ENCODE measurements at regions not wholly inside any gene's neighbourhood (a gene's known extent, or its start where the extent isn't known, plus 50 kb on each side); places are given as distances from the start of the nearest gene placed in this dataset.
A peak's percentile ranks its signal among the peaks of the same experiment; 100 is the strongest.

DNA sequence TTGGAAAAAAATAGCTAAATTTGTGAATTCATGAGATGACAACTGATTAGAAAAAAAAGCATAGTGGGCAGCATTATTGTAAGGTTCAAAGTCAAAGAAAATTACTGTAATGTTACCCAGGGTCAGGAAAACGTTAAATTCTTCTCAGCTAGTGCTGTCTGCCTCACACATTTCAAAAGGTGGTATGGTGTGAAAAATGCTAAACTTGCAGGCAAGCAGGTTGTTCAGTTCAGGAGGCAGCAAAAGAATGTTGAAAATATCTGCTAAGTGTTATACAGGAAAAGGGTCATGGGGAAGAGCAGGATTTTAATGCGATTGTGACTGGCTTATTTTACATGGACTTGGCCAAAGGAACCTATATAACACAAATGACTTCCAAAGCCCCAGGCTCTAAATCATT is 232.5 kb upstream of the NDST3 start:
- no peak for DNase-seq (ENCODE audit: low read depth)

GRCh38 chr4:117811731-117812130 is 222.6 kb upstream of the NDST3 start:
- no peak for DNase-seq (ENCODE audit: low read depth)

- DNase-seq (ENCODE audit: low read depth), result no peak
These were observed 219.7 kb upstream of the NDST3 start for GRCh38 chr4:117814277-117815246.

- no peak for DNase-seq (ENCODE audit: low read depth)
These were observed 217.0 kb upstream of the NDST3 start for GRCh38 chr4:117817301-117817700.

GRCh38 chr4:117821834-117822233 is 212.5 kb upstream of the NDST3 start:
- no peak for DNase-seq (ENCODE audit: low read depth)

DNA sequence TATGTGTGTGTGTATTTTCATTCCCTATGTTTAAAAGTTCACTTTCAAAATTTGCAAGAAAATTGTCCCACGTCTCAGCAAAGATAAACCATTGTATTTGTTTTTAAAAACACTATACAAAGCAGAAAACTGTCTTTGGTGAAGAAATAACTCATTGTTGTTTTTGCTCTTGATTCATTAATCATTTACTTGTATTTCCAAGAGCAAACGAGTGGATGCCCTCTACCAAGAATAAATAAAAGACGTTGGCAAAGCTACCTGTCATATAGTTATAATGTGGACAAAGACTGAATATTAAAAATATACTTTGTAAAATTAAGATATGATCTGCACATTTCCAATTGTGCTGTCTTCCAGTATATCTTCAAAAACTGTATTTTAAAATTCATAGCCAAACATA is 210.9 kb upstream of the NDST3 start:
- DNase-seq (ENCODE audit: low read depth), result no peak

GRCh38 chr4:117825600-117825999 is 208.7 kb upstream of the NDST3 start:
- no peak for DNase-seq (ENCODE audit: low read depth)

DNA sequence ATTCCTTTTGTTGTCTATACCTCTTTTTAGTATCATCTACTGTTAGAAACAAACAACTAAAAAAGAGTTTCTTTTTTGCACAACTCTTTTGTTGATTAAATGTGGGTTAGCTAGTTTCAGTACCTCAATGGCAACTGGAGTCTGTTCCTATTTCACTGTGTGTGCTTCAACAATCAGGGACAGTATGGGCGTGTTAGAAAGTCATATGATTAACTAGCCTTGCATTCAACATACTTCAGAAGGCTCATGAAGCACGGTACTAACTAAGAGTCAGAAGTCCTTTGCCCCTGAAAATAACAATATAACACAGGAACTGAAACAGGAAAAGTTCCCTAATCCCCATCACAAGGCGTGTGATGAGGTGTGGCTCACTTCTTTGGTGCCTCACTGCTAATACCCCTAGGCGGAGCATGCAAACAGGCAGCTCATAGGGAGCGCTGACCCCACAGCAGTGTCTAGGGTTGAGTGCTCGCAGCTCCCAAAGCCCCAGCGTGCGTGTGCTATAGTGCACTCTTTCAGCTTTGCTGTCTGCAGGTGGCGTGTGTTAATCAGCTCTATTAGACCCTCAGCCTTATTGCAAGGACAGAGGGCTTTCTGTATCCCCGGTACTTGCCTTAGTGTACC is 203.1 kb upstream of the NDST3 start:
- DNase-seq (ENCODE audit: low read depth), result no peak

- DNase-seq (ENCODE audit: low read depth), result no peak
These were observed 198.7 kb upstream of the NDST3 start for GRCh38 chr4:117835566-117835965.

- DNase-seq (ENCODE audit: low read depth), result no peak
These were observed 189.7 kb upstream of the NDST3 start for GRCh38 chr4:117844594-117844993.

DNA sequence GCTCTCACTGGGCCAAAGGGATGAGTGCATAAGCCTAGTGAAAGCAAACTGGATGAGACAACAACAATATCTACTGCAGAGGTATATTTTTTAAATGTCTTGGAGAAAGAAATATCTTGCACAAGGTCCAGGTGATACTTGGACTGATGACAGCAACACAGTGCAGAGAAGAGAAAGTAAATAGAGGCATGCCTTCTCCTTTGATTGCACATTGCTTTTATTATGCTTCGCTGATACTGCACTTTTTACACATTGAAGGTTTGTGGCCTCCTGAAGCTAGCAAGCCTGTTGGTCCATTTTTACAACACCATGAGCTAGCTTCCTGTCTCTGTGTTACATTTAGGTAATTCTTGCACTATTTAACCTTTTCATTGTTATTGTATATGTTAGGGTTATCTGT is 189.0 kb upstream of the NDST3 start:
- no peak for DNase-seq (ENCODE audit: low read depth)

DNA sequence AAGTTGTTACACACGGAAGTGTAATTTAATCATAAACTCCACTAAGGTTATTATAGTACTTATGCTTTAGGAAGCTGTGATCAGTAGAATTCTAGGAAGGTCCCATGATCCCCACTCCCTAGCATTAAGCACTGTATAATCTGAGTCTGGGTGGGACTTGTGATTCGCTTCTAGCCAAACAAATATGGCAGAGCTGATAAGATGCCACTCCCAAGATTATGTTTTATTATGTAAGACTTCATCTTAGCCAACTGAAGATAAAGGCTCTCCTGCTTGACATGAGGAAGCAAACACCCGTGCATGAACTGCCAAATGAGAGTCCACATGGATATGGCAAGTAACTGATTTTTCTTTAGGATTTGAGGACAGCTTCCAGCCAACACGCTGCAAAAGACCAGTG is 186.4 kb upstream of the NDST3 start:
- no peak for DNase-seq (ENCODE audit: low read depth)

DNA sequence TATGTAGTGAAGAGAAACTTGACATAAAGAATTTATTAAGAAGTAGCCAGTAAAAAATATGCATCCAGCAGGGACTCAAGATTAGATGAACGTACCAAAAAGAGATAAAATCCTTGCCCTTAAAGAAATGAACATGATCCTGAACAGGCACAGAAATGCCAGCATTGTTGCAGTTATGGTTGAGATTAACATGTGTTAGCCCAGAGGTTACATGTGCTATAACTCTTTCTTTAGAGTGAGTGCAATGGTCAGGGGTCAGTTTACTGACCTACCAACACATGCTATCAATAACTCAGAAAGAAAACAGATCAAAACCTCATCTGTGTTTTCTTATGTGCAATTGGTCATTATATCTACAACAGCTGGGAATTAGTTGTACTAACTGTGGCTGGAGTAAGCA is 166.1 kb upstream of the NDST3 start:
- no peak for DNase-seq (ENCODE audit: low read depth)

DNA sequence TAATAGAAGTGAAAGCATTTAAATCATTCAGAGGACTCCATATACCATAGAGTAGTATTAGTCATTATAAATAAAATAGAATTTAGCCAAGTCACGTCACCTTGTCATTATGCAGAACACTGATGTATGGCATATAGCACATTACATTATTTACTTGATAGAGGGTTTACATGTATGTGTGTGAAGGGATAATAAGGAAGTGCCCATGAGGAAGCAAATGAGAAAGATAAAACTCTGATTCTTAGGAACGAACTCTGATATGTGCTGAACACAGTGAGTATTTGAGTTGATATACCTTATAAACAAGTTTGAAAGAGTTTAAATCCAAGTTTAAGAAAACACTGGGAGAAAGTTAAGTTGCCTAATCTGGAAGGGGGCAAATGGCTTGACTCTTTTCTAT is 160.5 kb upstream of the NDST3 start:
- DNase-seq (ENCODE audit: low read depth), result no peak

GRCh38 chr4:117874216-117874615 is 160.1 kb upstream of the NDST3 start:
- DNase-seq (ENCODE audit: low read depth), result no peak

DNA sequence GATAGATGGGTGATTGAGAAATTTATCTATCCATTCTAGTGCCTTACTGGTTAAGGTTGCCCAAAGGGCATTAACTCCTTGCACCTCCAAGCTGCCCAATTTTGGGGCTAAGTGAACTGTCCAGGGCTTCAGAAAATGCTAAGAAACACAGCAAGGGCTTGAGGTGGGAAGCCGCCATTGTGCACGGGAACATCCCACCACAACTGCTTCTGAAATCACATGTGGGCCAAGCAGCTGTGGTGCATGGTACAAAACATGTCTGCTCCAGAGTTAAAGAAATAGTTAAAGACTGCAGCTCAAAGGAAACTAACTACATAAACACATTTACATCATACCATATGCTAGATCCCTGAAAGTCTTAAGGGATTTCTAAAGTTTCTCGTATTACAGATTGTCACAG is 144.3 kb upstream of the NDST3 start:
- DNase-seq (ENCODE audit: low read depth), result no peak

GRCh38 chr4:117893207-117893606 is 141.1 kb upstream of the NDST3 start:
- DNase-seq (ENCODE audit: low read depth), result peak; percentile 11

DNA sequence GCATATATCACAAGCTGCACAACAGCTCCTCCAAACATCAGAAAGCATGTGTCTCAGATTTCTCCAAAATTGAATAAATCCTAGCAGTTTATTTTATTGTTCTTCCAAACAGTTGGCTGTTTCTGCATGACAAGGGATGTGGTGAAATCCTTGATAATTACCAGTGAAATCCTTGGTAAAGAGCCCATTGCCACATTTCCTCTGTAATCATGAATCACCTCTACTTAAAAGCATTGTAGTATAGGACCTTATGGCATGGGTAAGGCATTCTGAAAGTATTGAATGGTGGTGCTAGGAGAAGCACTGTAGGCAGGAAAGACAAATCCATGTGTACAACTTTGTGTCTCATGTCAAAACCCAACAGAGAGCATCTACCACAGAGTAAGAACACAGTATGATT is 135.8 kb upstream of the NDST3 start:
- no peak for DNase-seq (ENCODE audit: low read depth)

GRCh38 chr4:117900832-117901231 is 133.5 kb upstream of the NDST3 start:
- no peak for DNase-seq (ENCODE audit: low read depth)

- no peak for DNase-seq (ENCODE audit: low read depth)
These were observed 126.6 kb upstream of the NDST3 start for GRCh38 chr4:117907646-117908045.

GRCh38 chr4:117908306-117909207 is 125.7 kb upstream of the NDST3 start:
- DNase-seq (ENCODE audit: low read depth), result no peak

DNA sequence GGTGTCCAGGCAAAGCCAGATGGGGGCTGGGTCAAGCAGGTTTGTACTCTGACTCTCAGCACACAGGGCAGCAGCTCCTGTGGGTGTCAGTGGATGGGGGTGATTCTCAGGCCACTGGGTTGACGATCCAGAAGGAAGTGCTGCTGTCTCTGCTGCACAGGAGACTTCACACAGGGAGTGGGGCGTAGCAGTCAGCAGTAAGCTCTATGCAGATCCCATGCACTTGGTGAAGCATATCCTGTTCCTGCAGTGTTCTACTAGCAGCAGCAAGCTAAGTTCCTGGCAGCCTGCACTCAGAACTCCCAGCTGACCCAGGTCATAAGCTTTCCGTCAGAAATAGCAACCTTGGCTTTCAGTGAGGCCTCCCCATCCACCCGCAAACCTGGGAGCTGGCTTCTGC is 117.6 kb upstream of the NDST3 start:
- DNase-seq (ENCODE audit: low read depth), result no peak
